SK-N-SH treated with all-trans-retinoic acid at 6 μM for 48 hours (cell line): ENCODE measurements at regions not wholly inside any gene's neighbourhood (a gene's known extent, or its start where the extent isn't known, plus 50 kb on each side); places are given as distances from the start of the nearest gene placed in this dataset.

Source experiments
- ARNTL ChIP-seq: fragments of 450-650 bp; formaldehyde crosslinking; IDR thresholded peaks from 2 replicates; pipeline ENCODE4 v1.5.0; 2020; ENCODE audit warnings: low read depth, mild to moderate bottlenecking, moderate library complexity, borderline replicate concordance
- ESRRG ChIP-seq: fragments of 250-450 bp; sonication (Bioruptor Pico); IDR thresholded peaks from 2 replicates; pipeline ENCODE4 v1.6.1; 2021; ENCODE audit warnings: mild to moderate bottlenecking
- ISL1 ChIP-seq: fragments of 250-450 bp; sonication (Bioruptor Pico); IDR thresholded peaks from 2 replicates; pipeline ENCODE4 v2.1.2; 2022; ENCODE audit warnings: mild to moderate bottlenecking, moderate library complexity
- OSR1 ChIP-seq: fragments of 250-450 bp; sonication (Bioruptor Pico); IDR thresholded peaks from 2 replicates; pipeline ENCODE4 v1.8.0; 2022; ENCODE audit warnings: moderate library complexity, mild to moderate bottlenecking, inconsistent platforms
- RARB ChIP-seq: fragments of 250-450 bp; sonication (Bioruptor Pico); IDR thresholded peaks from 2 replicates; pipeline ENCODE4 v1.8.0; 2021; ENCODE audit warnings: mild to moderate bottlenecking, moderate library complexity
- TCF4 ChIP-seq: fragments of 250-450 bp; sonication (Bioruptor Pico); IDR thresholded peaks from 2 replicates; pipeline ENCODE4 v1.8.0; 2021; ENCODE audit warnings: mild to moderate bottlenecking, moderate library complexity, borderline replicate concordance
- ZFP3 ChIP-seq: fragments of 250-450 bp; sonication (Bioruptor Pico); IDR thresholded peaks from 2 replicates; pipeline ENCODE4 v1.5.0; 2020; ENCODE audit warnings: mild to moderate bottlenecking, moderate library complexity
- ZFP30 ChIP-seq: fragments of 450-650 bp; formaldehyde crosslinking; IDR thresholded peaks from 2 replicates; pipeline ENCODE4 v1.5.0; 2022; ENCODE audit warnings: mild to moderate bottlenecking, moderate library complexity
- ZNF70 ChIP-seq: fragments of 450-650 bp; formaldehyde crosslinking; IDR thresholded peaks from 2 replicates; pipeline ENCODE4 v1.5.0; 2020; ENCODE audit warnings: mild to moderate bottlenecking, moderate library complexity
- ZNF8 ChIP-seq: fragments of 450-650 bp; formaldehyde crosslinking; IDR thresholded peaks from 2 replicates; pipeline ENCODE4 v1.5.0; 2020; ENCODE audit warnings: mild to moderate bottlenecking, moderate library complexity
- TF ChIP-seq, protein P1 (sequence below): fragments of 250-450 bp; sonication (Bioruptor Pico); IDR thresholded peaks from 2 replicates; pipeline ENCODE4 v1.8.0; 2020; ENCODE audit warnings: mild to moderate bottlenecking, moderate library complexity, borderline replicate concordance
- TF ChIP-seq, protein P2 (sequence below): fragments of 250-450 bp; sonication (Bioruptor Pico); IDR thresholded peaks from 2 replicates; pipeline ENCODE4 v1.5.1; 2020; ENCODE audit warnings: low read depth, mild to moderate bottlenecking, moderate library complexity
- TF ChIP-seq, protein P3 (sequence below): fragments of 250-450 bp; sonication (Bioruptor Pico); IDR thresholded peaks from 2 replicates; pipeline ENCODE4 v1.5.0; 2020; ENCODE audit warnings: mild to moderate bottlenecking, moderate library complexity

DNA sequence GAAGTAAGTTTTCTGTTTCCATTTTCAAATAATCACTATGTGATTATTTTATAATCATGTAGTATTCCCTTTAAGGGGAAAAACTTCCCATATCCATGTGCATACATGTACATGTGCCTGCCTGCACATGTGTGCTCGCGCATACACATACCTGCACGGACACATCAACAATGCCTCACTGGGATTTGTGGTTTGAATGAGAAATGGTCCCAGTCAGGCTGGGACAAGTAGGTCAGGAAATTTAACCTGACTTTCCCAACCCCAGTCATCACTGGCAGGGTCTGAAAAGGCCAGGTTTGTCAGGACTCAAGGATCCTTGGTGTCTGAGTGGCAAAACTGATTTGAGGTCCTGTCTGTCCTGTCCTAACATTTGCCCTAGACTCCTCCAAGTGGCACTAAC lies 109.3 kb upstream of the MRPS22 start:
- no peak for TF ChIP-seq RARB (CRISPR knock-in tag)
- TF ChIP-seq ZFP30 (CRISPR knock-in tag) = no peak
- no peak for TF ChIP-seq ZNF70 (CRISPR knock-in tag)
- TF ChIP-seq, protein P1, sequence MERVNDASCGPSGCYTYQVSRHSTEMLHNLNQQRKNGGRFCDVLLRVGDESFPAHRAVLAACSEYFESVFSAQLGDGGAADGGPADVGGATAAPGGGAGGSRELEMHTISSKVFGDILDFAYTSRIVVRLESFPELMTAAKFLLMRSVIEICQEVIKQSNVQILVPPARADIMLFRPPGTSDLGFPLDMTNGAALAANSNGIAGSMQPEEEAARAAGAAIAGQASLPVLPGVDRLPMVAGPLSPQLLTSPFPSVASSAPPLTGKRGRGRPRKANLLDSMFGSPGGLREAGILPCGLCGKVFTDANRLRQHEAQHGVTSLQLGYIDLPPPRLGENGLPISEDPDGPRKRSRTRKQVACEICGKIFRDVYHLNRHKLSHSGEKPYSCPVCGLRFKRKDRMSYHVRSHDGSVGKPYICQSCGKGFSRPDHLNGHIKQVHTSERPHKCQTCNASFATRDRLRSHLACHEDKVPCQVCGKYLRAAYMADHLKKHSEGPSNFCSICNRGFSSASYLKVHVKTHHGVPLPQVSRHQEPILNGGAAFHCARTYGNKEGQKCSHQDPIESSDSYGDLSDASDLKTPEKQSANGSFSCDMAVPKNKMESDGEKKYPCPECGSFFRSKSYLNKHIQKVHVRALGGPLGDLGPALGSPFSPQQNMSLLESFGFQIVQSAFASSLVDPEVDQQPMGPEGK = no peak
- TF ChIP-seq, protein P2, sequence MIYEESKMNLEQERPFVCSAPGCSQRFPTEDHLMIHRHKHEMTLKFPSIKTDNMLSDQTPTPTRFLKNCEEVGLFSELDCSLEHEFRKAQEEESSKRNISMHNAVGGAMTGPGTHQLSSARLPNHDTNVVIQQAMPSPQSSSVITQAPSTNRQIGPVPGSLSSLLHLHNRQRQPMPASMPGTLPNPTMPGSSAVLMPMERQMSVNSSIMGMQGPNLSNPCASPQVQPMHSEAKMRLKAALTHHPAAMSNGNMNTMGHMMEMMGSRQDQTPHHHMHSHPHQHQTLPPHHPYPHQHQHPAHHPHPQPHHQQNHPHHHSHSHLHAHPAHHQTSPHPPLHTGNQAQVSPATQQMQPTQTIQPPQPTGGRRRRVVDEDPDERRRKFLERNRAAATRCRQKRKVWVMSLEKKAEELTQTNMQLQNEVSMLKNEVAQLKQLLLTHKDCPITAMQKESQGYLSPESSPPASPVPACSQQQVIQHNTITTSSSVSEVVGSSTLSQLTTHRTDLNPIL (CRISPR knock-in tag) = no peak
- no peak for TF ChIP-seq ARNTL (CRISPR knock-in tag)
- TF ChIP-seq ISL1 (CRISPR knock-in tag) = no peak
- no peak for TF ChIP-seq OSR1 (CRISPR knock-in tag)
- TF ChIP-seq, protein P3, sequence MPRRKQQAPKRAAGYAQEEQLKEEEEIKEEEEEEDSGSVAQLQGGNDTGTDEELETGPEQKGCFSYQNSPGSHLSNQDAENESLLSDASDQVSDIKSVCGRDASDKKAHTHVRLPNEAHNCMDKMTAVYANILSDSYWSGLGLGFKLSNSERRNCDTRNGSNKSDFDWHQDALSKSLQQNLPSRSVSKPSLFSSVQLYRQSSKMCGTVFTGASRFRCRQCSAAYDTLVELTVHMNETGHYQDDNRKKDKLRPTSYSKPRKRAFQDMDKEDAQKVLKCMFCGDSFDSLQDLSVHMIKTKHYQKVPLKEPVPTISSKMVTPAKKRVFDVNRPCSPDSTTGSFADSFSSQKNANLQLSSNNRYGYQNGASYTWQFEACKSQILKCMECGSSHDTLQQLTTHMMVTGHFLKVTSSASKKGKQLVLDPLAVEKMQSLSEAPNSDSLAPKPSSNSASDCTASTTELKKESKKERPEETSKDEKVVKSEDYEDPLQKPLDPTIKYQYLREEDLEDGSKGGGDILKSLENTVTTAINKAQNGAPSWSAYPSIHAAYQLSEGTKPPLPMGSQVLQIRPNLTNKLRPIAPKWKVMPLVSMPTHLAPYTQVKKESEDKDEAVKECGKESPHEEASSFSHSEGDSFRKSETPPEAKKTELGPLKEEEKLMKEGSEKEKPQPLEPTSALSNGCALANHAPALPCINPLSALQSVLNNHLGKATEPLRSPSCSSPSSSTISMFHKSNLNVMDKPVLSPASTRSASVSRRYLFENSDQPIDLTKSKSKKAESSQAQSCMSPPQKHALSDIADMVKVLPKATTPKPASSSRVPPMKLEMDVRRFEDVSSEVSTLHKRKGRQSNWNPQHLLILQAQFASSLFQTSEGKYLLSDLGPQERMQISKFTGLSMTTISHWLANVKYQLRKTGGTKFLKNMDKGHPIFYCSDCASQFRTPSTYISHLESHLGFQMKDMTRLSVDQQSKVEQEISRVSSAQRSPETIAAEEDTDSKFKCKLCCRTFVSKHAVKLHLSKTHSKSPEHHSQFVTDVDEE (CRISPR knock-in tag) = no peak
- no peak for TF ChIP-seq ESRRG (CRISPR knock-in tag)
- no peak for TF ChIP-seq ZFP3 (CRISPR knock-in tag)
- no peak for TF ChIP-seq ZNF8 (CRISPR knock-in tag)
- TF ChIP-seq TCF4 (CRISPR knock-in tag) = no peak
